GM12878 (cell line): ENCODE measurements at regions not wholly inside any gene's neighbourhood (a gene's known extent, or its start where the extent isn't known, plus 50 kb on each side); places are given as distances from the start of the nearest gene placed in this dataset.

Source experiments
- ATAC-seq: fragments of 200-7000 bp; cut with Tn5 transposase; 3 replicates; pipeline ENCODE4 v1.9.1; 2020; ENCODE audit warnings: mild to moderate bottlenecking, moderate library complexity
- BruUV-seq: library from RNA; stranded (reverse); fragments of 400-500 nt; replicated peaks from 2 replicates; lab custom pipeline; 2021; lab: Mats Ljungman, UMichigan
- CTCF ChIA-PET: fragments of 300-600 bp; sonication (Branson Sonifier 250); formaldehyde crosslinking; extraction: SDS; loops from one replicate; lab custom pipeline; 2021; ENCODE audit warnings: inconsistent platforms; lab: Yijun Ruan, JAX
- POLR2A ChIA-PET: fragments of 350-600 bp; formaldehyde crosslinking; extraction: SDS; loops from one replicate; lab custom pipeline; 2021; ENCODE audit warnings: inconsistent platforms; lab: Charles Lee
- RAD21 ChIA-PET: fragments of 300-600 bp; sonication (Branson Sonifier 250); formaldehyde crosslinking; loops from one replicate; lab custom pipeline; 2023; ENCODE audit warnings: antibody characterized with exemption; ENCODE audit not compliant: unreplicated experiment; lab: Charles Lee
- SMC1A ChIA-PET: fragments of 300-600 bp; sonication (Branson Sonifier 250); formaldehyde crosslinking; loops from one replicate; lab custom pipeline; 2023; ENCODE audit not compliant: unreplicated experiment, uncharacterized antibody; lab: Charles Lee
- DNase-seq: peaks from one replicate; pipeline ENCODE4 v3.0.0-alpha.2; 2011; ENCODE audit warnings: low read depth, low spot score
- FAIRE-seq: peaks from 3 replicates; lab custom pipeline; 2011; peaks lifted over from hg19 to GRCh38; lab: Jason Lieb, UNC
- H2AFZ ChIP-seq: 2 replicates; pipeline ENCODE4 v1.6.0; 2011; ENCODE audit warnings: low read depth, low read length, control low read depth; ENCODE audit not compliant: control insufficient read depth
- H3K27ac ChIP-seq: 2 replicates; pipeline ENCODE4 v1.5.1; 2011; ENCODE audit warnings: control low read depth; ENCODE audit not compliant: control insufficient read depth, insufficient read depth
- H3K27me3 ChIP-seq, 2 experiments: replicated peaks in 1 of 2; 2 replicates each; pipeline versions ENCODE4 v1.6.0 to v1.6.1; 2011; ENCODE audit warnings: low read length in 1 of 2; ENCODE audit not compliant: control insufficient read depth in 2 of 2, insufficient read depth in 2 of 2
- H3K36me3 ChIP-seq, 2 experiments: 2 replicates each; pipeline ENCODE4 v1.5.1; 2011; ENCODE audit warnings: low read length in 1 of 2; ENCODE audit not compliant: control insufficient read depth in 2 of 2, insufficient read depth in 2 of 2
- H3K4me1 ChIP-seq: 2 replicates; pipeline ENCODE4 v1.6.1; 2011; ENCODE audit warnings: mild to moderate bottlenecking, low read length, moderate library complexity, mixed read lengths; ENCODE audit not compliant: control insufficient read depth, insufficient read depth
- H3K4me2 ChIP-seq: 2 replicates; pipeline ENCODE4 v1.6.0; 2011; ENCODE audit warnings: control low read depth; ENCODE audit not compliant: control insufficient read depth, insufficient read depth
- H3K4me3 ChIP-seq: fragments of 200-600 bp; sonication (generic); 2 replicates; pipeline ENCODE4 v1.5.1; 2016
- H3K79me2 ChIP-seq: 2 replicates; pipeline ENCODE4 v1.6.0; 2011; ENCODE audit warnings: low read length; ENCODE audit not compliant: control insufficient read depth, insufficient read depth
- H3K9ac ChIP-seq: 2 replicates; pipeline ENCODE4 v1.8.0; 2011; ENCODE audit warnings: low read length, control low read depth, mixed read lengths; ENCODE audit not compliant: control insufficient read depth, insufficient read depth
- H3K9me3 ChIP-seq: replicated peaks from 3 replicates; pipeline ENCODE4 v1.5.1; 2011; ENCODE audit warnings: mild to moderate bottlenecking, low read length; ENCODE audit not compliant: control insufficient read depth, insufficient read depth
- H4K20me1 ChIP-seq: 2 replicates; pipeline ENCODE4 v1.6.0; 2011; ENCODE audit not compliant: control insufficient read depth, insufficient read depth
- ASH2L ChIP-seq: fragments of 300-600, 200-600 bp; sonication (generic); IDR thresholded peaks from 2 replicates; pipeline ENCODE4 v1.6.1; 2017; ENCODE audit warnings: low read depth, mild to moderate bottlenecking, borderline replicate concordance
- ATF7 ChIP-seq: fragments of 450-650 bp; IDR thresholded peaks from 2 replicates; pipeline ENCODE4 v1.6.1; 2016; ENCODE audit warnings: low read depth, mild to moderate bottlenecking
- BCLAF1 ChIP-seq: fragments of 450-650 bp; IDR thresholded peaks from 2 replicates; pipeline ENCODE4 v1.6.1; 2017; ENCODE audit warnings: antibody characterized with exemption, mild to moderate bottlenecking, moderate library complexity
- EP300 ChIP-seq, 2 experiments: fragments of 150-350 bp in 1 of 2; IDR thresholded peaks; 2 replicates each; pipeline ENCODE4 v1.6.1; 2011 to 2012; ENCODE audit warnings: low read depth in 2 of 2, low read length in 2 of 2, borderline replicate concordance in 1 of 2, improper control_type of control experiment in 1 of 2, inconsistent platforms in 1 of 2; ENCODE audit not compliant: control insufficient read depth in 1 of 2
- GATAD2B ChIP-seq: fragments of 450-650 bp; conservative IDR thresholded peaks from 2 replicates; pipeline ENCODE4 v1.6.1; 2017; ENCODE audit warnings: low read depth, mild to moderate bottlenecking, moderate library complexity
- MYB ChIP-seq: fragments of 150-350 bp; IDR thresholded peaks from 2 replicates; pipeline ENCODE4 v1.6.1; 2014; ENCODE audit warnings: mild to moderate bottlenecking, low read depth, low read length, borderline replicate concordance
- MYC ChIP-seq: IDR thresholded peaks from 2 replicates; pipeline ENCODE4 v1.6.1; 2011; ENCODE audit warnings: mild to moderate bottlenecking, low read length, moderate library complexity, inconsistent platforms; ENCODE audit not compliant: insufficient read depth, insufficient replicate concordance, insufficient read length, severe bottlenecking
- NR2C2 ChIP-seq: IDR thresholded peaks from 2 replicates; pipeline ENCODE4 v1.6.1; 2011; ENCODE audit warnings: borderline replicate concordance, low read depth; ENCODE audit not compliant: control insufficient read depth, insufficient read length
- RAD51 ChIP-seq: fragments of 450-650 bp; IDR thresholded peaks from 2 replicates; pipeline ENCODE4 v1.6.1; 2016; ENCODE audit warnings: moderate library complexity, mild to moderate bottlenecking, inconsistent platforms
- SIX5 ChIP-seq: IDR thresholded peaks from 2 replicates; pipeline ENCODE4 v1.6.1; 2011; ENCODE audit warnings: mild to moderate bottlenecking, low read depth, low read length, moderate library complexity; ENCODE audit not compliant: severe bottlenecking
- YY1 ChIP-seq: IDR thresholded peaks from 2 replicates; pipeline ENCODE4 v1.6.1; 2011; ENCODE audit warnings: low read depth, mild to moderate bottlenecking, low read length
- ZBTB40 ChIP-seq: fragments of 450-650 bp; IDR thresholded peaks from 2 replicates; pipeline ENCODE4 v1.6.1; 2016; ENCODE audit warnings: mild to moderate bottlenecking, moderate library complexity, borderline replicate concordance
- ZNF24 ChIP-seq: fragments of 450-650 bp; IDR thresholded peaks from 2 replicates; pipeline ENCODE4 v1.6.1; 2017; ENCODE audit warnings: antibody characterized with exemption, mild to moderate bottlenecking
- WGBS: methylation state at CpG from one replicate; pipeline ENCODE4 v1.1.6; 2016; ENCODE audit warnings: low lambda C conversion rate; ENCODE audit not compliant: insufficient replicate concordance, insufficient coverage; ENCODE audit errors: missing lambda C conversion rate; 5-methylcytosine and 5-hydroxymethylcytosine counted together
- in situ Hi-C: fragments of 300-500 bp; cut with MboI; formaldehyde crosslinking; loops from 9 replicates; pipeline ENCODE4 v1.14.3; 2018; ENCODE audit warnings: mixed read lengths
- intact Hi-C: fragments of 100-400 bp; cut with micrococcal nuclease; formaldehyde crosslinking; loops from one replicate; pipeline ENCODE4 v1.14.2; 2022; ENCODE audit not compliant: unreplicated experiment
- TF ChIP-seq, protein P1 (sequence below): fragments of 450-650 bp; formaldehyde crosslinking; IDR thresholded peaks from 2 replicates; pipeline ENCODE4 v1.4.0; 2020; ENCODE audit warnings: mild to moderate bottlenecking, moderate library complexity

- POLR2A ChIA-PET = no interaction called here
- CTCF ChIA-PET = no interaction called here
- no peak for DNase-seq
- no peak for ATAC-seq
- Histone ChIP-seq H3K4me3 (no peak overlapping the region), H3K4me2 (no peak overlapping the region), H3K4me1 (no peaks in the 10 kb centered on the region), H3K27me3 (no peaks in the 10 kb centered on the region), H3K9ac (no peak overlapping the region), H3K36me3 (no peaks in the 10 kb centered on the region), H2AFZ (no peak overlapping the region), H3K79me2 (no peaks in the 10 kb centered on the region), H3K27ac (no peak overlapping the region), H4K20me1 (no peaks in the 10 kb centered on the region), H3K9me3 (no peaks in the 10 kb centered on the region)
- 54% methylated on average over 7 of the region's 7 CpGs for WGBS
- SMC1A ChIA-PET = interaction anchor here (1.2 kb wide), 1 partner anchor 117 kb away, joined by 3 read pairs; no protein-coding TSS in a partner anchor
- RAD21 ChIA-PET = no interaction called here
- BruUV-seq = no TSS peak
- intact Hi-C loops = no loop called here
- no peak for FAIRE-seq
- in situ Hi-C loops = no loop called here
- TF ChIP-seq ATF7 (no peak), RAD51 (no peak), ZNF24 (no peak), YY1 (no peak), MYB (no peak), SIX5 (no peak), BCLAF1 (no peak), GATAD2B (no peak), NR2C2 (no peak), EP300 (IDR thresholded peaks at IDR 0.05; ENCODE audit: borderline replicate concordance in 1 of 2, control insufficient read depth in 1 of 2, low read depth in 2 of 2, low read length in 2 of 2) (no peak), ASH2L (no peak), MYC (no peak), ZBTB40 (no peak)
- TF ChIP-seq, protein P1, sequence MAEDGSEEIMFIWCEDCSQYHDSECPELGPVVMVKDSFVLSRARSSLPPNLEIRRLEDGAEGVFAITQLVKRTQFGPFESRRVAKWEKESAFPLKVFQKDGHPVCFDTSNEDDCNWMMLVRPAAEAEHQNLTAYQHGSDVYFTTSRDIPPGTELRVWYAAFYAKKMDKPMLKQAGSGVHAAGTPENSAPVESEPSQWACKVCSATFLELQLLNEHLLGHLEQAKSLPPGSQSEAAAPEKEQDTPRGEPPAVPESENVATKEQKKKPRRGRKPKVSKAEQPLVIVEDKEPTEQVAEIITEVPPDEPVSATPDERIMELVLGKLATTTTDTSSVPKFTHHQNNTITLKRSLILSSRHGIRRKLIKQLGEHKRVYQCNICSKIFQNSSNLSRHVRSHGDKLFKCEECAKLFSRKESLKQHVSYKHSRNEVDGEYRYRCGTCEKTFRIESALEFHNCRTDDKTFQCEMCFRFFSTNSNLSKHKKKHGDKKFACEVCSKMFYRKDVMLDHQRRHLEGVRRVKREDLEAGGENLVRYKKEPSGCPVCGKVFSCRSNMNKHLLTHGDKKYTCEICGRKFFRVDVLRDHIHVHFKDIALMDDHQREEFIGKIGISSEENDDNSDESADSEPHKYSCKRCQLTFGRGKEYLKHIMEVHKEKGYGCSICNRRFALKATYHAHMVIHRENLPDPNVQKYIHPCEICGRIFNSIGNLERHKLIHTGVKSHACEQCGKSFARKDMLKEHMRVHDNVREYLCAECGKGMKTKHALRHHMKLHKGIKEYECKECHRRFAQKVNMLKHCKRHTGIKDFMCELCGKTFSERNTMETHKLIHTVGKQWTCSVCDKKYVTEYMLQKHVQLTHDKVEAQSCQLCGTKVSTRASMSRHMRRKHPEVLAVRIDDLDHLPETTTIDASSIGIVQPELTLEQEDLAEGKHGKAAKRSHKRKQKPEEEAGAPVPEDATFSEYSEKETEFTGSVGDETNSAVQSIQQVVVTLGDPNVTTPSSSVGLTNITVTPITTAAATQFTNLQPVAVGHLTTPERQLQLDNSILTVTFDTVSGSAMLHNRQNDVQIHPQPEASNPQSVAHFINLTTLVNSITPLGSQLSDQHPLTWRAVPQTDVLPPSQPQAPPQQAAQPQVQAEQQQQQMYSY = no peak
These were observed 111.6 kb downstream of the HDGFL1 start for GRCh38 chr6:22680950-22681349.
